PFSK-1 (cell line): ENCODE measurements at regions not wholly inside any gene's neighbourhood (a gene's known extent, or its start where the extent isn't known, plus 50 kb on each side); places are given as distances from the start of the nearest gene placed in this dataset.

Experiments used
- POLR2AphosphoS5 ChIP-seq: IDR thresholded peaks from 2 replicates; pipeline ENCODE4 v1.6.1; 2012; ENCODE audit warnings: low read depth, mild to moderate bottlenecking, control low read depth, low read length, moderate library complexity
- SIN3A ChIP-seq: IDR thresholded peaks from 2 replicates; pipeline ENCODE4 v1.6.1; 2012; ENCODE audit warnings: mild to moderate bottlenecking, low read length, moderate library complexity, borderline replicate concordance; ENCODE audit not compliant: insufficient read depth
- TAF1 ChIP-seq: IDR thresholded peaks from 2 replicates; pipeline ENCODE4 v1.6.1; 2012; ENCODE audit warnings: low read length, control low read depth, borderline replicate concordance; ENCODE audit not compliant: insufficient read depth

DNA sequence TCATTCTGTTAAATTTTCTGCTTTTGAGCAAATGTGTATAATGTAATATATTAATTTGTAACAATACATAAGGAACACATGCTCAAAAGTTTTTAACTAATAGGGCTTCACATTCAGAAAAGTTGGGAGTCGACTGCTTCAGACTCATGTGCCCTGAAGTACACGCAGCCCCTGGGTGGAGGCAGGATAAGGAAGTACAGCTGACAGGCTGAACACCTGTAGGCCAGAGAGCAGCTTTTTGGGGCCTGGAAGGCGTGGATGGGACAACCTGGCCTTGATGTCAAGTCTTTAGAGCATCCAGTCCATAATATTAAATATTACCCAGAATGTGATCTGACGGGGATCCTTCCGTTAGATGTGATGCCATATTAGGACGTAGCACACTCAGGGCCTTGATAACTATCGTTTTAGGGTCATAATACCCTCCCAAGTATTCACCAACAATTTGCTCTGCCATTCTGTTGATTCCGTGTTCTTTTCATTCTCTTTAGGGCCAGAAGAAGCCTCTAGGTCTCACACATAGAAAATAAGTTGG lies 485.2 kb downstream of the SIPA1L2 start:
- TF ChIP-seq POLR2AphosphoS5, result no peak
- TF ChIP-seq SIN3A, result no peak
- no peak for TF ChIP-seq TAF1
